Upper lobe of left lung (tissue), 6 donors: ENCODE measurements at regions not wholly inside any gene's neighbourhood (a gene's known extent, or its start where the extent isn't known, plus 50 kb on each side); places are given as distances from the start of the nearest gene placed in this dataset.

Source experiments
- ATAC-seq, 2 donors: fragments of 200-7000 bp; cut with Tn5 transposase; one replicate each; pipeline ENCODE4 v1.9.1; 2022; ENCODE audit warnings: mild to moderate bottlenecking in 2 of 2, moderate library complexity in 2 of 2; ENCODE audit not compliant: low FRiP score in 2 of 2
- DNase-seq, 2 donors: peaks; one replicate each; pipeline ENCODE4 v3.0.0-alpha.2; 2019 to 2020
- H3K27ac ChIP-seq, 4 donors: fragments of 200-600 bp; sonication (generic); one replicate each; pipeline ENCODE4 v1.5.1; 2016 to 2019
- H3K27me3 ChIP-seq, 4 donors: fragments of 200-600 bp; sonication (generic); one replicate each; pipeline ENCODE4 v1.5.1; 2017 to 2019
- H3K36me3 ChIP-seq, 4 donors: fragments of 200-600 bp; sonication (generic); one replicate each; pipeline ENCODE4 v1.5.1; 2016 to 2019
- H3K4me1 ChIP-seq, 4 donors: fragments of 200-600 bp; sonication (generic); one replicate each; pipeline ENCODE4 v1.5.1; 2018 to 2019
- H3K4me3 ChIP-seq, 4 donors: fragments of 200-600 bp; sonication (generic); one replicate each; pipeline ENCODE4 v1.5.1; 2017 to 2019; ENCODE audit warnings: mild to moderate bottlenecking in 2 of 4, moderate library complexity in 1 of 4
- H3K9me3 ChIP-seq, 4 donors: fragments of 200-600 bp; sonication (generic); one replicate each; pipeline ENCODE4 v1.5.1; 2018 to 2019
- CTCF ChIP-seq, 6 experiments: fragments of 450-650 bp in 4 of 6; fragments of 200-600 bp in 2 of 6; sonication (generic) in 2 of 6; IDR thresholded peaks; one replicate each; pipeline ENCODE4 v1.5.1; 2016 to 2019; ENCODE audit warnings: antibody characterized with exemption in 6 of 6
- EP300 ChIP-seq, 4 donors: sonication (generic); formaldehyde crosslinking; IDR thresholded peaks; one replicate each; pipeline ENCODE4 v1.5.1; 2017; ENCODE audit warnings: antibody characterized with exemption in 4 of 4, control low read depth in 2 of 4
- POLR2A ChIP-seq, 4 donors: fragments of 450-650 bp; IDR thresholded peaks; one replicate each; pipeline ENCODE4 v1.5.1; 2016 to 2017; ENCODE audit warnings: antibody characterized with exemption in 4 of 4, mild to moderate bottlenecking in 2 of 4
- POLR2AphosphoS5 ChIP-seq, 2 donors: sonication (generic); formaldehyde crosslinking; IDR thresholded peaks; one replicate each; pipeline ENCODE4 v1.5.1; 2017; ENCODE audit warnings: antibody characterized with exemption in 2 of 2
- WGBS, 2 donors: methylation state at CpG; one replicate each; pipeline ENCODE4 v1.1.5; 2017 to 2018; 5-methylcytosine and 5-hydroxymethylcytosine counted together
- donor health status: DM: no; HTN: no; CAD: no; lungs with moderate emphysema.
- donor health status: DM: no; HTN: yes; CAD: no; lungs with severe emphysema.

GRCh38 chr2:239459606-239460005, 58.8 kb upstream of the HDAC4 start:
- Histone ChIP-seq H3K4me1 (peaks cover 0 to 4% (median 2%) of the 10 kb centered on the region in 4 donors), H3K36me3 (no peaks in the 10 kb centered on the region), H3K27me3 (no peaks in the 10 kb centered on the region), H3K9me3 (no peaks in the 10 kb centered on the region), H3K27ac (no peak overlapping the region), H3K4me3 (no peak overlapping the region)
- TF ChIP-seq EP300 (IDR thresholded peaks at IDR 0.05) (no peak), POLR2AphosphoS5 (IDR thresholded peaks at IDR 0.05) (no peak), POLR2A (IDR thresholded peaks at IDR 0.05) (no peak), CTCF (IDR thresholded peaks at IDR 0.05) (no peak)
- DNase-seq (peak in 1 of 2 donors; percentile 9), ATAC-seq (no peak)
- 89 to 94% methylated on average over 6 to 10 of the region's 10 CpGs for WGBS, 2 donors

- H3K4me1 ChIP-seq = peaks cover 0 to 4% (median 2%) of the 10 kb centered on the region in 4 donors
- H3K36me3 ChIP-seq = no peaks in the 10 kb centered on the region
- ATAC-seq = no peak
- 94% methylated on average over 6 of the region's 6 CpGs; no CpG with 5 or more reads in 1 of the 2 donors for WGBS, 2 donors
- H3K9me3 ChIP-seq = no peaks in the 10 kb centered on the region
- DNase-seq = peak in 1 of 2 donors; percentile 8
- TF ChIP-seq POLR2A (IDR thresholded peaks at IDR 0.05) (no peak), EP300 (IDR thresholded peaks at IDR 0.05) (no peak), CTCF (IDR thresholded peaks at IDR 0.05) (no peak), POLR2AphosphoS5 (IDR thresholded peaks at IDR 0.05) (no peak)
- no peak overlapping the region for H3K27ac ChIP-seq
- no peaks in the 10 kb centered on the region for H3K27me3 ChIP-seq
- H3K4me3 ChIP-seq = no peak overlapping the region
Observed at GRCh38 chr2:239459056-239459455, 58.2 kb upstream of the HDAC4 start.

DNA sequence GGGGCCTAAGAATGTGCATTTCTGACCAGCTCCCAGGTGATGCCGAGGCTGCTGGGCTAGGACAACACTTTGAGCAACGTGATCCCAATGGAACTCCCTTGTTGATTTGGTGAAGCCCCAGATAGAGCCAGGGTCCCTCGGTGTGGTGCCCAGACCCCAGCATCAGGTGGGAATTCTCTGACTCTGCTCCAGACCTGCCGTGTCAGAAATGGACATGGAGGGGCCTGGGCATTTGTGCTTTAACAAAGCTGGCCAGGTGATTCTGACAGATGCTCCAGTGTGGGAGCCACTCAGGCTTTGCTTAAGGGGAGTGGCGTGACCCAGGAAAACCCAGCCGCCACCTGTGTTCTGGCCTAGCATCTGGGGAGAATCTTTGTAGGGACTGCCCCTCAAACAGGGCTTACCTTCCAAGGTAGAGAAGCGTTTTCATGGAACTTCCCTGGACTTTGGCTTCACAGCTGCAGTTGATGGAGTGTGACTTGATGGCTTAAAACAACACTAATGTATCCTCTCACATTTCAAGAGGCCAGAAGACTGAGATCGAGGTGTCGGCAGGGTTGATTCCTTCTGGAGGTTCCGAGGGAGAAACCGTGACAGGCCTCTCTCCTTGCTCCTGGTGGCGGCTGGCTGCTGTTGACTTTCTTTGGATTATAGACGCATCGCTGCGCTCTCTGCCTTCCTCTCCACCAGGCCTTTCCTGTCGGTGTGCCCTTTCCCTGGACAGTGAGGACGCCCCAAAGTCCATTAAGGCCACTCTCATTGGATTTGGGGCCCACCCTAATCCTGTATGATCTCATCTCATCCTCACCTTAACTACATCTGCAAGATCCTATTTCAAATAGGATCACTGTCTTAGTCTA, 57.0 kb upstream of the HDAC4 start:
- TF ChIP-seq EP300 (IDR thresholded peaks at IDR 0.05) = no peak
- no peak for TF ChIP-seq POLR2A (IDR thresholded peaks at IDR 0.05)
- H3K27me3 ChIP-seq = no peaks in the 10 kb centered on the region
- H3K4me3 ChIP-seq = no peak overlapping the region
- peak in 1 of 2 donors; percentile 8 for DNase-seq
- ATAC-seq = no peak
- no peaks in the 10 kb centered on the region for H3K36me3 ChIP-seq
- no peaks in the 10 kb centered on the region for H3K4me1 ChIP-seq
- no peaks in the 10 kb centered on the region for H3K9me3 ChIP-seq
- 91% methylated on average over 17 of the region's 17 CpGs for WGBS, 2 donors
- no peak overlapping the region for H3K27ac ChIP-seq

DNA sequence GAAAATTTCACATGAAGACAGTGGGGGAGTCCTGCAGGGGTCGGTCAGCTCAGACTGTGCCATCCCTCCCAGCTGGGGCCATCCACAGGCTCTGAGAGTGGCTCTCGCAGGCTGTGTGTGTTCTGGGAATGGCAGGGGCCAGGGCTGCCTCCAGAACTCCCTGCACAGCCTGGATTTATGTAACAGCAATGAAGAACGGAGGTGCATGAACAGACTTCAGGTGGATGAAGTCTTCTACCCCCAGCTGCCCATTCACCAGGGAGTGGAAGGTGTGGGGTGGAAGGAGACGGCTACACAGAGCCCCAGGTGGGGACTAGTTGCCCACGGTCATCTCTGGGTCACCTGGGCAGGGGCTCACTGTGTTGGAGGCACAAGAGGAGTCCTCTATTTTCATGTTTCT, 56.1 kb upstream of the HDAC4 start:
- H3K4me3 ChIP-seq = no peak overlapping the region
- 89% methylated on average over 3 to 5 of the region's 5 CpGs for whole genome bisulfite sequencing, 2 donors
- no peaks in the 10 kb centered on the region for H3K4me1 ChIP-seq
- DNase-seq (peak in 1 of 2 donors; percentile 8), ATAC-seq (no peak)
- no peak overlapping the region for H3K27ac ChIP-seq
- no peaks in the 10 kb centered on the region for H3K36me3 ChIP-seq
- no peaks in the 10 kb centered on the region for H3K27me3 ChIP-seq
- peaks cover 0 to 2% (median 0%) of the 10 kb centered on the region in 4 donors for H3K9me3 ChIP-seq
- TF ChIP-seq EP300 (IDR thresholded peaks at IDR 0.05) = no peak
- TF ChIP-seq POLR2A (IDR thresholded peaks at IDR 0.05) = no peak
- TF ChIP-seq CTCF (IDR thresholded peaks at IDR 0.05) = no peak
- no peak for TF ChIP-seq POLR2AphosphoS5 (IDR thresholded peaks at IDR 0.05)

DNA sequence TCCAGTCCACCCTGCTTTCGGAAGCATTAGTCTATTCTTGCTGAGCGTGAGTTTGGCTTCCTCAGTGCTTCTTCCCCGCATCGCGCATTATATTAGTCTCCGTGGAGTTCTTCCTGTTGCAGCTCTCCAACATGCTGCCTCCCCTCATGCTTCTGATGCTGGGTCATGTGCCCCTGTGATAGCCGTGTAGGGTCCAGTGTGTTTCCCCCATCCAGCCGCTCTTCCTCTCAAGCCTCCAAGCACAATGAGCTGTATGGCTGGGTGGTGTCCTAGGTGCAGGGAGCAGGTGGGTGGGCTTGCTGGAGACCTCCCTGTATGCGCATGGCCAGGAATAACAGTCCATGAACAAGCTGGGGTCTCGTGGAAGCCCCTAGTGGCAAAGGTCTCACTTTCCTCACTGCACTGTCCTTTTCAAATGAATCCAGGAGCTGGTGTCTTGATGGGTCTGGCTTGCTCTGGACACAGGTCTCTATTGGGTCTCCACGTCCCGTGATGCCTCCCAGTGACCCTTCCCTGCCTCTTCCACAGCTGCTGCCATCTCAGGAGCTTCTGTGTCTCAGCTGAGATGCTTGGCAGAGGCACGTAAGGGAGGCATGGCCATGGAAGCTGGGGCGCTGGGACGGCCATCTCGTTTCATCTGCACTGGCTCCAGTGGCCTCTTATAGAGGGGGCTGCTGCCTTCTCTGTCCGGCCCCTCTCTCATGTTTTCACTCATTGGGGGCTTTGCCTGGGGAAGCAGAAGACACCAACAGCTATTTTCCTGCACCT, 54.8 kb upstream of the HDAC4 start:
- 83 to 89% methylated on average over 17 of the region's 17 CpGs for WGBS, 2 donors
- Histone ChIP-seq H3K27ac (no peak overlapping the region), H3K4me3 (no peak overlapping the region), H3K27me3 (no peaks in the 10 kb centered on the region), H3K9me3 (peaks cover 0 to 6% (median 0%) of the 10 kb centered on the region in 4 donors), H3K36me3 (no peaks in the 10 kb centered on the region), H3K4me1 (no peaks in the 10 kb centered on the region)
- TF ChIP-seq CTCF (IDR thresholded peaks at IDR 0.05) = no peak
- TF ChIP-seq POLR2A (IDR thresholded peaks at IDR 0.05) = no peak
- TF ChIP-seq POLR2AphosphoS5 (IDR thresholded peaks at IDR 0.05) = no peak
- no peak for TF ChIP-seq EP300 (IDR thresholded peaks at IDR 0.05)
- ATAC-seq (no peak), DNase-seq (peak in 1 of 2 donors; percentile 3)
